ENCODE measurements at regions not wholly inside any gene's neighbourhood (a gene's known extent, or its start where the extent isn't known, plus 50 kb on each side); places are given as distances from the start of the nearest gene placed in this dataset.

DNA sequence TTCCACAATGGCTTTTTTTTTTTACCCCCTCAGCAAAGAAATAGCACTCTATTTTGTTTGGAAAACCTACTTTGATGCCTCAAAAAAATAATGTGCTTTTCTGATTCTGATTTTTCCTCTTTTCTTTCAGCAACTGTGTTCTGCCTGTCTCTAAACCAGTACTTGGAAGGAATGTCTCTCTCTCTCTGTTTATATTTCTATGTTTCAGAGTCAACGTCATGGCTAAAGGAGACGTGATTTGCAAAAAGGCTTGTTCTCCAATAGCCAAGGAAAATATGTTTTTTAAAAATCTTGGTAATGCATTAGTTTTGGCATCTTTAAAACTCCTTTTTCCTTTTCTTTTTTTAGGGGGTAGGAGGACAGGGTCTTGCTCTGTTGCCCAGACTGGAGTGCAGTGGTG, 56.0 kb upstream of the SDK1 start:
- no peak for TF ChIP-seq BHLHE40 (IDR thresholded peaks at IDR 0.05; ENCODE audit: low read depth, low read length)
- TF ChIP-seq RFX5 (IDR thresholded peaks at IDR 0.05; ENCODE audit: low read depth, low read length), result no peak
- no peak for TF ChIP-seq RAD21 (IDR thresholded peaks at IDR 0.05; ENCODE audit: low read length)
- TF ChIP-seq, protein P1, sequence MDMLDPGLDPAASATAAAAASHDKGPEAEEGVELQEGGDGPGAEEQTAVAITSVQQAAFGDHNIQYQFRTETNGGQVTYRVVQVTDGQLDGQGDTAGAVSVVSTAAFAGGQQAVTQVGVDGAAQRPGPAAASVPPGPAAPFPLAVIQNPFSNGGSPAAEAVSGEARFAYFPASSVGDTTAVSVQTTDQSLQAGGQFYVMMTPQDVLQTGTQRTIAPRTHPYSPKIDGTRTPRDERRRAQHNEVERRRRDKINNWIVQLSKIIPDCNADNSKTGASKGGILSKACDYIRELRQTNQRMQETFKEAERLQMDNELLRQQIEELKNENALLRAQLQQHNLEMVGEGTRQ (IDR thresholded peaks at IDR 0.05; ENCODE audit: low read depth, low read length), result no peak
- TF ChIP-seq RCOR1 (IDR thresholded peaks at IDR 0.05; ENCODE audit: insufficient replicate concordance, low read length), result no peak
- no peak for TF ChIP-seq NFE2L2 (IDR thresholded peaks at IDR 0.05; ENCODE audit: low read depth, low read length)
- no peak for TF ChIP-seq MAFK (IDR thresholded peaks at IDR 0.05; ENCODE audit: low read depth, low read length)
- TF ChIP-seq POLR2A (IDR thresholded peaks at IDR 0.05; ENCODE audit: low read depth, low read length), result no peak
- TF ChIP-seq, protein P2, sequence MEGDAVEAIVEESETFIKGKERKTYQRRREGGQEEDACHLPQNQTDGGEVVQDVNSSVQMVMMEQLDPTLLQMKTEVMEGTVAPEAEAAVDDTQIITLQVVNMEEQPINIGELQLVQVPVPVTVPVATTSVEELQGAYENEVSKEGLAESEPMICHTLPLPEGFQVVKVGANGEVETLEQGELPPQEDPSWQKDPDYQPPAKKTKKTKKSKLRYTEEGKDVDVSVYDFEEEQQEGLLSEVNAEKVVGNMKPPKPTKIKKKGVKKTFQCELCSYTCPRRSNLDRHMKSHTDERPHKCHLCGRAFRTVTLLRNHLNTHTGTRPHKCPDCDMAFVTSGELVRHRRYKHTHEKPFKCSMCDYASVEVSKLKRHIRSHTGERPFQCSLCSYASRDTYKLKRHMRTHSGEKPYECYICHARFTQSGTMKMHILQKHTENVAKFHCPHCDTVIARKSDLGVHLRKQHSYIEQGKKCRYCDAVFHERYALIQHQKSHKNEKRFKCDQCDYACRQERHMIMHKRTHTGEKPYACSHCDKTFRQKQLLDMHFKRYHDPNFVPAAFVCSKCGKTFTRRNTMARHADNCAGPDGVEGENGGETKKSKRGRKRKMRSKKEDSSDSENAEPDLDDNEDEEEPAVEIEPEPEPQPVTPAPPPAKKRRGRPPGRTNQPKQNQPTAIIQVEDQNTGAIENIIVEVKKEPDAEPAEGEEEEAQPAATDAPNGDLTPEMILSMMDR (conservative IDR thresholded peaks at IDR 0.05; ENCODE audit: low read depth, low read length), result no peak
- TF ChIP-seq CHD1 (IDR thresholded peaks at IDR 0.05; ENCODE audit: low read depth, low read length), result no peak
- TF ChIP-seq FOS (IDR thresholded peaks at IDR 0.05; ENCODE audit: low read depth, low read length), result no peak
